Parathyroid adenoma (tissue), 2 donors: ENCODE measurements at regions not wholly inside any gene's neighbourhood (a gene's known extent, or its start where the extent isn't known, plus 50 kb on each side); places are given as distances from the start of the nearest gene placed in this dataset.

ENCODE experiments used
- H2AFZ ChIP-seq: fragments of 300-600 bp; sonication (generic); one replicate; pipeline ENCODE4 v1.7.0; 2017; ENCODE audit warnings: antibody characterized with exemption, mild to moderate bottlenecking
- H3K27ac ChIP-seq: fragments of 300-600 bp; sonication (generic); one replicate; pipeline ENCODE4 v1.7.0; 2017
- H3K27me3 ChIP-seq: fragments of 300-600 bp; sonication (generic); one replicate; pipeline ENCODE4 v1.7.0; 2017; ENCODE audit warnings: low read length; ENCODE audit not compliant: control insufficient read depth, insufficient read depth
- H3K36me3 ChIP-seq: fragments of 300-600 bp; sonication (generic); one replicate; pipeline ENCODE4 v1.7.0; 2017; ENCODE audit warnings: low read length; ENCODE audit not compliant: control insufficient read depth, insufficient read depth
- H3K4me1 ChIP-seq: fragments of 300-600 bp; sonication (generic); one replicate; pipeline ENCODE4 v1.7.0; 2017; ENCODE audit warnings: control low read depth
- H3K4me2 ChIP-seq: fragments of 300-600 bp; sonication (generic); one replicate; pipeline ENCODE4 v1.7.0; 2017; ENCODE audit warnings: low read length
- H3K4me3 ChIP-seq: fragments of 300-600 bp; sonication (generic); one replicate; pipeline ENCODE4 v1.7.0; 2017; ENCODE audit warnings: low read depth, low read length
- H3K79me2 ChIP-seq: fragments of 300-600 bp; sonication (generic); one replicate; pipeline ENCODE4 v1.7.0; 2017; ENCODE audit warnings: control low read depth
- H3K9ac ChIP-seq: fragments of 300-600 bp; sonication (generic); one replicate; pipeline ENCODE4 v1.7.0; 2017; ENCODE audit warnings: mild to moderate bottlenecking
- H3K9me3 ChIP-seq: fragments of 300-600 bp; sonication (generic); one replicate; pipeline ENCODE4 v1.7.0; 2017; ENCODE audit warnings: low read length; ENCODE audit not compliant: control insufficient read depth
- TF ChIP-seq, protein P1 (sequence below): fragments of 300-600 bp; sonication (generic); IDR thresholded peaks from one replicate; pipeline ENCODE4 v1.7.0; 2017; ENCODE audit warnings: antibody characterized with exemption, mild to moderate bottlenecking
- donor health status: primary hyperparathyroidism.

GRCh38 chr10:124315591-124316270 is 103.0 kb downstream of the OAT start:
- Histone ChIP-seq H3K9me3 (no peaks in the 10 kb centered on the region), H3K36me3 (no peaks in the 10 kb centered on the region), H3K4me1 (no peaks in the 10 kb centered on the region), H2AFZ (no peak overlapping the region), H3K27ac (no peak overlapping the region), H3K4me2 (no peak overlapping the region), H3K79me2 (no peaks in the 10 kb centered on the region), H3K4me3 (no peak overlapping the region), H3K9ac (no peak overlapping the region), H3K27me3 (no peaks in the 10 kb centered on the region)
- TF ChIP-seq, protein P1, sequence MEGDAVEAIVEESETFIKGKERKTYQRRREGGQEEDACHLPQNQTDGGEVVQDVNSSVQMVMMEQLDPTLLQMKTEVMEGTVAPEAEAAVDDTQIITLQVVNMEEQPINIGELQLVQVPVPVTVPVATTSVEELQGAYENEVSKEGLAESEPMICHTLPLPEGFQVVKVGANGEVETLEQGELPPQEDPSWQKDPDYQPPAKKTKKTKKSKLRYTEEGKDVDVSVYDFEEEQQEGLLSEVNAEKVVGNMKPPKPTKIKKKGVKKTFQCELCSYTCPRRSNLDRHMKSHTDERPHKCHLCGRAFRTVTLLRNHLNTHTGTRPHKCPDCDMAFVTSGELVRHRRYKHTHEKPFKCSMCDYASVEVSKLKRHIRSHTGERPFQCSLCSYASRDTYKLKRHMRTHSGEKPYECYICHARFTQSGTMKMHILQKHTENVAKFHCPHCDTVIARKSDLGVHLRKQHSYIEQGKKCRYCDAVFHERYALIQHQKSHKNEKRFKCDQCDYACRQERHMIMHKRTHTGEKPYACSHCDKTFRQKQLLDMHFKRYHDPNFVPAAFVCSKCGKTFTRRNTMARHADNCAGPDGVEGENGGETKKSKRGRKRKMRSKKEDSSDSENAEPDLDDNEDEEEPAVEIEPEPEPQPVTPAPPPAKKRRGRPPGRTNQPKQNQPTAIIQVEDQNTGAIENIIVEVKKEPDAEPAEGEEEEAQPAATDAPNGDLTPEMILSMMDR, result no peak

- Histone ChIP-seq H3K9ac (no peak overlapping the region), H3K36me3 (no peaks in the 10 kb centered on the region), H3K4me2 (no peak overlapping the region), H3K27me3 (no peaks in the 10 kb centered on the region), H3K9me3 (no peaks in the 10 kb centered on the region), H3K4me1 (no peaks in the 10 kb centered on the region), H2AFZ (no peak overlapping the region), H3K79me2 (no peaks in the 10 kb centered on the region), H3K27ac (no peak overlapping the region), H3K4me3 (no peak overlapping the region)
- TF ChIP-seq, protein P1, result no peak
Measured at GRCh38 chr10:124313374-124313773, 105.3 kb downstream of the OAT start.

DNA sequence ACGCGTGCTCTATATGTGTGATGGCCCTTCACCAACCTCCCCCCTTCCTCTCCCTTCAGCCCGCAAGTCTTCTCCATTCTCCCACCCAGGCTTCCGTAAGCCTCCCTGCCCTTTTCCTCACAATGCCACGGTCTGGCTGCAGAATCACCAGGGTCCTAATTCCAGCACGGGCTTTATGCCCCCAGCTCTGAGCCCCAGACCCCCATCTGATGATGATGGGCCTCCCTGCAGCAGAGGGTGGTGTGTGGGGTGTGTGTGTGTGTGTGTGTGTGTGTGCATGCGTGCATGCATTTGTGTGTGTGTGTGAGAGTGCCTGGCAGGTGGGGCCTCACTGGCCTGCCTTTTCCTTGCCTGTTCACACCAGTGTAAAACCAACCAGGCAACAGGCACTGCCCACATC is 109.9 kb downstream of the OAT start:
- Histone ChIP-seq H3K36me3 (no peaks in the 10 kb centered on the region), H3K4me2 (no peak overlapping the region), H3K79me2 (no peaks in the 10 kb centered on the region), H3K4me3 (no peak overlapping the region), H3K27ac (no peak overlapping the region), H2AFZ (no peak overlapping the region), H3K27me3 (no peaks in the 10 kb centered on the region), H3K9me3 (no peaks in the 10 kb centered on the region), H3K9ac (no peak overlapping the region), H3K4me1 (no peaks in the 10 kb centered on the region)
- TF ChIP-seq, protein P1, result no peak

- no peak overlapping the region for H3K4me3 ChIP-seq
- TF ChIP-seq, protein P1, result no peak
- H3K79me2 ChIP-seq, result no peaks in the 10 kb centered on the region
- H3K4me1 ChIP-seq, result no peaks in the 10 kb centered on the region
- H3K27me3 ChIP-seq, result no peaks in the 10 kb centered on the region
- no peak overlapping the region for H3K27ac ChIP-seq
- H2AFZ ChIP-seq, result no peak overlapping the region
- H3K36me3 ChIP-seq, result no peaks in the 10 kb centered on the region
- H3K4me2 ChIP-seq, result no peak overlapping the region
- H3K9ac ChIP-seq, result no peak overlapping the region
- no peaks in the 10 kb centered on the region for H3K9me3 ChIP-seq
Measured at GRCh38 chr10:124308056-124308645, 110.6 kb downstream of the OAT start.

DNA sequence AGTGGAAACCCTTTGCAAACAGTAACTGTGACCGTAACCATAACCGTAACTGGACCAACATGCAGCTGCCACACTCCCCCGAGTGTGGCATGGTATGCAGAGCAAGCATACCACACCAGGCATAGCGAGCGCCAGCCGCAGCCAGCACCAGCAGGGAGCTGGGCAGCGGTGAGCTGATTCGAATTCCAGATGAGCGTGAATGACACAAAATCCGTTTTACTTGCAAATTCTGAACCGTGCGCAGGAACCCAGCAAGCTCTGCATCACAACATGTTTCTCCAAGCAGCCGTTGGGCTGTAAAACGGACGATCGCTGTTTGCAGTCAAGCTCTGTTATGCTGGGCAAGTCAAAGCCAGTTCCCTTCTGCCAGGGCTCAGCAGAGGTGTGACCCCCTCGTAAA is 111.1 kb downstream of the OAT start:
- Histone ChIP-seq H3K27ac (no peak overlapping the region), H3K4me2 (no peak overlapping the region), H3K4me1 (no peaks in the 10 kb centered on the region), H3K27me3 (no peaks in the 10 kb centered on the region), H3K36me3 (no peaks in the 10 kb centered on the region), H2AFZ (no peak overlapping the region), H3K9me3 (no peaks in the 10 kb centered on the region), H3K79me2 (no peaks in the 10 kb centered on the region), H3K4me3 (no peak overlapping the region), H3K9ac (no peak overlapping the region)
- TF ChIP-seq, protein P1, result no peak
